ENCODE measurements at regions not wholly inside any gene's neighbourhood (a gene's known extent, or its start where the extent isn't known, plus 50 kb on each side); places are given as distances from the start of the nearest gene placed in this dataset.

DNA sequence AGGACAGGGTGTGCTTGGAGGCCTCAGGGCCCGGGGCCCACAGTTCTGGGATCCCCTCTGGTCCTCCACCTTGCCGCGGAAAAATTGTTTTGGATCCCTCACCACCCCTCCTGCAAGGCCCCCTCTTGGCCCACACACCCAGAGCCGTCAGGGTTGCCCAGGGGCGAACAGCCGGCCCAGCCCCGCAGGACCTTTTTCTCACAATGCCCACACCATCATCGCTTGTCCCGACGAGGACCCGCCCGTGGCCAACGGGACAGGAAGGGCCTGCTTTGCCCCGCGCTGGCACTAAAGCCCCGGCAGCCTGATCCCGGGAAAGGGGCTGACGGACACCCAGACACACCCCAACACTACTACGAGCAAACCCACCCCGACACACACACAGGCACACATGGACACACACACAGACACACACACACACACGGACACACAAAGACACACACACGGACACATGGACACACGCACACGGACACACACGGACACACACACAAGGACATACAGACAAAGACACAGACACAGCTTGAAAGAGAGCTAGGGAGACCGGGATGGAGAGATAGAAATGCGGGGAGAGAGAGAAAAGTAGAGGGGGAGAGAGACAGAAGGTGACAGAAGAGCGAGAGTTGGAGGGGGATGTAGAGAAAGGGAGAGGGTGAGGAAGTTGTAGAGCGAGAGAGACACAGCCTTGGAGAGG, 1493.5 kb upstream of the DEFB115 start:
- TF ChIP-seq, protein P1, sequence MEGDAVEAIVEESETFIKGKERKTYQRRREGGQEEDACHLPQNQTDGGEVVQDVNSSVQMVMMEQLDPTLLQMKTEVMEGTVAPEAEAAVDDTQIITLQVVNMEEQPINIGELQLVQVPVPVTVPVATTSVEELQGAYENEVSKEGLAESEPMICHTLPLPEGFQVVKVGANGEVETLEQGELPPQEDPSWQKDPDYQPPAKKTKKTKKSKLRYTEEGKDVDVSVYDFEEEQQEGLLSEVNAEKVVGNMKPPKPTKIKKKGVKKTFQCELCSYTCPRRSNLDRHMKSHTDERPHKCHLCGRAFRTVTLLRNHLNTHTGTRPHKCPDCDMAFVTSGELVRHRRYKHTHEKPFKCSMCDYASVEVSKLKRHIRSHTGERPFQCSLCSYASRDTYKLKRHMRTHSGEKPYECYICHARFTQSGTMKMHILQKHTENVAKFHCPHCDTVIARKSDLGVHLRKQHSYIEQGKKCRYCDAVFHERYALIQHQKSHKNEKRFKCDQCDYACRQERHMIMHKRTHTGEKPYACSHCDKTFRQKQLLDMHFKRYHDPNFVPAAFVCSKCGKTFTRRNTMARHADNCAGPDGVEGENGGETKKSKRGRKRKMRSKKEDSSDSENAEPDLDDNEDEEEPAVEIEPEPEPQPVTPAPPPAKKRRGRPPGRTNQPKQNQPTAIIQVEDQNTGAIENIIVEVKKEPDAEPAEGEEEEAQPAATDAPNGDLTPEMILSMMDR (IDR thresholded peaks at IDR 0.05): no peak
- TF ChIP-seq EZH2 (IDR thresholded peaks at IDR 0.05) (no peak), EZH2phosphoT487 (IDR thresholded peaks at IDR 0.05) (no peak)

Measured in neural progenitor cell (in vitro differentiated cells).